ENCODE measurements at regions not wholly inside any gene's neighbourhood (a gene's known extent, or its start where the extent isn't known, plus 50 kb on each side); places are given as distances from the start of the nearest gene placed in this dataset.

GRCh38 chr9:1355656-1356055 lies 305.5 kb downstream of the DMRT2 start:
- no peaks in the 10 kb centered on the region for H3K36me3 ChIP-seq (ENCODE audit: control insufficient read depth, insufficient read depth, low read length)
- H3K27me3 ChIP-seq (ENCODE audit: control insufficient read depth, insufficient read depth, low read length, poor library complexity, severe bottlenecking), result peaks cover 96% of the 10 kb centered on the region
- no peak overlapping the region for H3K9ac ChIP-seq (ENCODE audit: extremely low read depth, low read length, poor library complexity, severe bottlenecking)
- no peaks in the 10 kb centered on the region for H3K36me3 Mint-ChIP-seq (ENCODE audit: low read depth)
- no peak overlapping the region for H3K4me3 Mint-ChIP-seq
- no peak overlapping the region for H3K27ac ChIP-seq (ENCODE audit: low read depth, low read length)
- H3K27ac Mint-ChIP-seq, result no peak overlapping the region
- H3K9me3 Mint-ChIP-seq, result no peaks in the 10 kb centered on the region
- H3K4me1 Mint-ChIP-seq, result no peaks in the 10 kb centered on the region
- H3K9me3 ChIP-seq (ENCODE audit: control insufficient read depth, low read length), result no peaks in the 10 kb centered on the region
- no peaks in the 10 kb centered on the region for H3K4me1 ChIP-seq (ENCODE audit: control insufficient read depth, insufficient read depth, low read length)
- H3K4me3 ChIP-seq (ENCODE audit: low read length), result no peak overlapping the region
- DNase-seq, result no peak
- peaks cover 26% of the 10 kb centered on the region for H3K27me3 Mint-ChIP-seq (ENCODE audit: insufficient read depth)
- no peak for TF ChIP-seq CTCF (conservative IDR thresholded peaks at IDR 0.05)
- WGBS, 2 experiments (ENCODE audit: insufficient coverage in 1 of 2, insufficient read length in 1 of 2), result 92 to 100% methylated on average over 1 of the region's 1 CpG

GRCh38 chr9:1362845-1363244 lies 312.7 kb downstream of the DMRT2 start:
- Mint-ChIP-seq H3K27ac (no peak overlapping the region), H3K4me3 (no peak overlapping the region), H3K27me3 (ENCODE audit: insufficient read depth) (peaks cover 4% of the 10 kb centered on the region), H3K36me3 (ENCODE audit: low read depth) (no peaks in the 10 kb centered on the region), H3K9me3 (no peaks in the 10 kb centered on the region), H3K4me1 (no peaks in the 10 kb centered on the region)
- H3K9ac ChIP-seq (ENCODE audit: extremely low read depth, low read length, poor library complexity, severe bottlenecking), result no peak overlapping the region
- no peak overlapping the region for H3K27ac ChIP-seq (ENCODE audit: low read depth, low read length)
- DNase-seq, result no peak
- 83 to 89% methylated on average over 4 to 6 of the region's 6 CpGs for WGBS, 2 experiments (ENCODE audit: insufficient coverage in 1 of 2, insufficient read length in 1 of 2)
- H3K27me3 ChIP-seq (ENCODE audit: control insufficient read depth, insufficient read depth, low read length, poor library complexity, severe bottlenecking), result peaks cover 60% of the 10 kb centered on the region
- no peaks in the 10 kb centered on the region for H3K4me1 ChIP-seq (ENCODE audit: control insufficient read depth, insufficient read depth, low read length)
- no peak overlapping the region for H3K4me3 ChIP-seq (ENCODE audit: low read length)
- H3K36me3 ChIP-seq (ENCODE audit: control insufficient read depth, insufficient read depth, low read length), result no peaks in the 10 kb centered on the region
- TF ChIP-seq CTCF (conservative IDR thresholded peaks at IDR 0.05), result no peak
- no peaks in the 10 kb centered on the region for H3K9me3 ChIP-seq (ENCODE audit: control insufficient read depth, low read length)

GRCh38 chr9:1366276-1366675 lies 316.1 kb downstream of the DMRT2 start:
- no peak overlapping the region for H3K27ac Mint-ChIP-seq

More at GRCh38 chr9:1366276-1366675, 316.1 kb downstream of the DMRT2 start:
- Histone ChIP-seq H3K9ac (ENCODE audit: extremely low read depth, low read length, poor library complexity, severe bottlenecking) (no peak overlapping the region), H3K27ac (ENCODE audit: low read depth, low read length) (no peak overlapping the region), H3K4me3 (ENCODE audit: low read length) (no peak overlapping the region), H3K27me3 (ENCODE audit: control insufficient read depth, insufficient read depth, low read length, poor library complexity, severe bottlenecking) (peaks cover 30% of the 10 kb centered on the region), H3K9me3 (ENCODE audit: control insufficient read depth, low read length) (no peaks in the 10 kb centered on the region), H3K4me1 (ENCODE audit: control insufficient read depth, insufficient read depth, low read length) (no peaks in the 10 kb centered on the region), H3K36me3 (ENCODE audit: control insufficient read depth, insufficient read depth, low read length) (no peaks in the 10 kb centered on the region)
- H3K4me1 Mint-ChIP-seq, result no peaks in the 10 kb centered on the region
- H3K4me3 Mint-ChIP-seq, result no peak overlapping the region
- 88% methylated on average over 2 of the region's 2 CpGs; no CpG with 5 or more reads in 1 of the 2 experiments for WGBS, 2 experiments (ENCODE audit: insufficient coverage in 1 of 2, insufficient read length in 1 of 2)
- no peaks in the 10 kb centered on the region for H3K9me3 Mint-ChIP-seq
- TF ChIP-seq CTCF (conservative IDR thresholded peaks at IDR 0.05), result no peak
- no peaks in the 10 kb centered on the region for H3K27me3 Mint-ChIP-seq (ENCODE audit: insufficient read depth)
- no peaks in the 10 kb centered on the region for H3K36me3 Mint-ChIP-seq (ENCODE audit: low read depth)
- no peak for DNase-seq

Data from endodermal cell (in vitro differentiated cells).